ENCODE measurements at regions not wholly inside any gene's neighbourhood (a gene's known extent, or its start where the extent isn't known, plus 50 kb on each side); places are given as distances from the start of the nearest gene placed in this dataset.

DNA sequence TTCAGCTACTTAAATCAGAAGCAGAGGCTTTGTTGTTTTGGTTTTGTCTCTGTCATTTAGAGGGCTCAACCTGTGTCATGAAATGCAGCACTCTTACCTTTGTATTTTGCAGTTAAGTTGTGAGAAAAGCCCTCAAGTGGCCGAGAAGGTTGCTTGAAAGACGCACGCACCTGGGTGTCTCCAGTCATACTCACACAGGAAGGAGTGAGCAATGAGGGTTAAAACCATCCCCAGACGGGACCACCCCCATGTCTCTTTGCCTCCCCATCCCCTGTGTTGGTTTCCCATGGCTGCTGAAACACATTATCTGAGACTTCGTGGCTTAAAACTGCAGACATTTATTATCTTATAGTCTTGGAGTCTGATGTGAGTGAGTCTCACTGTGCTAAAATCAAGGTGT is 376.1 kb upstream of the CFAP20DC start:
- H3K4me3 ChIP-seq (ENCODE audit: low read length), result no peak overlapping the region
- peak; percentile 44 for DNase-seq (ENCODE audit: low read depth)
- TF ChIP-seq, protein P1, sequence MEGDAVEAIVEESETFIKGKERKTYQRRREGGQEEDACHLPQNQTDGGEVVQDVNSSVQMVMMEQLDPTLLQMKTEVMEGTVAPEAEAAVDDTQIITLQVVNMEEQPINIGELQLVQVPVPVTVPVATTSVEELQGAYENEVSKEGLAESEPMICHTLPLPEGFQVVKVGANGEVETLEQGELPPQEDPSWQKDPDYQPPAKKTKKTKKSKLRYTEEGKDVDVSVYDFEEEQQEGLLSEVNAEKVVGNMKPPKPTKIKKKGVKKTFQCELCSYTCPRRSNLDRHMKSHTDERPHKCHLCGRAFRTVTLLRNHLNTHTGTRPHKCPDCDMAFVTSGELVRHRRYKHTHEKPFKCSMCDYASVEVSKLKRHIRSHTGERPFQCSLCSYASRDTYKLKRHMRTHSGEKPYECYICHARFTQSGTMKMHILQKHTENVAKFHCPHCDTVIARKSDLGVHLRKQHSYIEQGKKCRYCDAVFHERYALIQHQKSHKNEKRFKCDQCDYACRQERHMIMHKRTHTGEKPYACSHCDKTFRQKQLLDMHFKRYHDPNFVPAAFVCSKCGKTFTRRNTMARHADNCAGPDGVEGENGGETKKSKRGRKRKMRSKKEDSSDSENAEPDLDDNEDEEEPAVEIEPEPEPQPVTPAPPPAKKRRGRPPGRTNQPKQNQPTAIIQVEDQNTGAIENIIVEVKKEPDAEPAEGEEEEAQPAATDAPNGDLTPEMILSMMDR (IDR thresholded peaks at IDR 0.05; ENCODE audit: insufficient read depth, low read depth, low read length, missing control alignments), result no peak

DNA sequence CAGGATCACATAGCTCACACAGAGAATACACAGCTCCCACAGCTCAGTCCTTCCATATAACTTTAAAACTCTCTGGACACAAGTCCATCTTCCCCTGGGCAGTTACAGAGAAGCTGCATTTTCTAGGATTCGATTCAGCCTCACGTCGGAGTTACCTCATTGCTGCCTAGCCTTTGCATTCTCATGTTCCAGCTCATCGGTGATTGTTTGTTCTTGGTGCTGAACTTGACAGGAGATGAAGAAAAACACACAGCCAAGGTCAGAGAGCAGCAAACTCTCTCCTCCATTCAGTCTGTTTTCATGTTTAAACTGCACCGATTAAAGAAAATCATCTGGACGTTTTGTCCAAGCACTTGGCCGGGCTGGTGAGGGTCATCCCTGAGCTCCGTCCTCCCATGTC is 375.5 kb upstream of the CFAP20DC start:
- H3K4me3 ChIP-seq (ENCODE audit: low read length), result no peak overlapping the region
- peak; percentile 90 for DNase-seq (ENCODE audit: low read depth)
- TF ChIP-seq, protein P1 (IDR thresholded peaks at IDR 0.05; ENCODE audit: insufficient read depth, low read depth, low read length, missing control alignments), result no peak

DNA sequence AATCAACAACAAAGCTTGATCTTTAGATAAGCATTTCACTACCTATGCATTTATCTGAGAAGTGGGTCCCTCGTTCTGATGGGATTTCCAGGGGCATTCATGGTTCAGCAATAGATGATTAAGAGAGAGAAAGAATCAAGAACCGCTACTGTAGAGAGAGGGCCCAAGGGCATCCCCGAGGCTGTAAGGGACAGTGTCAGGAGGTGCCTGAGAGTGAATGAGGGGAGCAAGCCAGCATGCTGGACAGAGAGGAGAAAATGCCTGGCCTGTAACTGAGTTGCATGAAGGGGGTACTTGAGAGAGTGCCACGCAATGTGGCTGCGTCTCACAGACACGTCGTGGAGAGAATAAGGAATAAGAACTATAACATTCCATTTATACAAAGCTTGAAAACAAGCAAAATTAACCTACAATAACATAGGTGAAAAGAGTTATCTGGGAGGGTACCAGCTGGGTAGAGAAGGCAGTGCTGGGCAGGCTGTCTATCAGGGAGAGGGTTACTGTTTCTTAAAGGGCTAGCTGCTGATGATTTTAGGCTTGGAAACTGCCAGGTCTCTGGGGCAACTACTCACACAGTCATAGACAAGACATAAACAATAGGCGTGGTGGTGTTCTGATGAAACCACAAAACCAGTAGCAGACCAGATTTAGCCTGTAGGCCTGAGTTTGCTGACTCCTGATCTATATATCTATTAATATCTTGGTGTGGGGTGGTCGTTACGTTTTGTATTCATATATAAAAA is 374.6 kb upstream of the CFAP20DC start:
- DNase-seq (ENCODE audit: low read depth), result peak; percentile 93
- TF ChIP-seq, protein P1 (IDR thresholded peaks at IDR 0.05; ENCODE audit: insufficient read depth, low read depth, low read length, missing control alignments), result no peak
- no peak overlapping the region for H3K4me3 ChIP-seq (ENCODE audit: low read length)

DNA sequence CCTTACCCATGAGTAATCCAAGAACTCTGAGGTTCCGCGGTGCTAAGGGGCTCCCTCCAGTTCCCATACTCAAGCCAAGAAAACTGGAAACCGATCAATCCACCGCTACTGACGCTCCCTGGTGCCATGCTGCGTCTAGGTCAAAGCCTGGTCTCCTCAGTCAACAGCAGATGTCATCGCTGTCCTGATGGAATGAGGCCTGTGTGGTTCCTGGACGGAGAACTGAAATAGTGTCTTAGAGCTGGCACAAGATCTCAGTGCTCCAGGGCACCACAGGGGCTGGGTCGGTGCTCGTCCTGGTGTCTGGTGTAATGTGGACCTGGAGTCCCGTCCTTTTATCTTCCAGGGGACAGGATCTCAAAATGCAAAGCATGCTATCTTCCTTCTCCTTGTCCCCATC is 373.9 kb upstream of the CFAP20DC start:
- TF ChIP-seq, protein P1 (IDR thresholded peaks at IDR 0.05; ENCODE audit: insufficient read depth, low read depth, low read length, missing control alignments), result no peak

DNA sequence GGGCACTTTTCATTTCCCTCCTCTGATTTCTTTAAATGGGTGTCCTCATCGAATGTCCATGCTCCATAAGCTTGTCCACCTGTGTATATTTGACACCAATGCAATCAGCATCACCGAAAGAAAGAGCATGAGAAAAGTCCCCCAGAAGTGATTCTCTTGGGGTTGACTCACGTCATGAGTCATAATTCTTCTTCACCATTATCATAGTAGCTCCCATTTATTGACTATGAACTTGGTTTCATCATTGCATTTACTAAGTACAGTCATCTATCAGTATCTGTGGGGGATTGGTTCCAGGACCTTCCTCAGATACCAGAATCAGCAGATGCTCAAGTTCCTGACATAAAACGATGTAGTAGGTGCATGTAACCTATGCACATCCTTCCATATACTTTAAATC is 372.5 kb upstream of the CFAP20DC start:
- H3K4me3 ChIP-seq (ENCODE audit: low read length), result no peak overlapping the region
- TF ChIP-seq, protein P1 (IDR thresholded peaks at IDR 0.05; ENCODE audit: insufficient read depth, low read depth, low read length, missing control alignments), result no peak
- peak; percentile 85 for DNase-seq (ENCODE audit: low read depth)

More for the DNA sequence above, 373.9 kb upstream of the CFAP20DC start:
- H3K4me3 ChIP-seq (ENCODE audit: low read length), result no peak overlapping the region
- no peak for DNase-seq (ENCODE audit: low read depth)

DNA sequence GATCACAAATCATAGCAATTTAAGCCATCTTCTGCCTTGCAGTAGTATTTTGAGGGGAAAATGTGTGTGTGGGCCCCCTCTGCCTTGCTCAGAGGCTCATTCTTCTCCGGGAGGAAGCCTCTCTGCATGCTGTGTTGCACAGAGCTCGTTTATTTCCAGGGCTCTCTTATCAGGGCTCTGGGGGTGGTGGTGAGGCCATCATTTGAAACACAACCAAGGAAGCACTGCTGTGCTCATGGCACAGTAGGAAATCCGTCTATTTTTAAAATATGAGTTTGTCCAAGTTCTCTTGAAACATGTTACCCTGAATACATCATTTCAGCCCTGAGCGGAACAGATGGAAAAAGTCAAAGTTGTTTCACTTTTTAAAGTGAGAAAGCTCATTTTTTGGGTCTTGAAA is 369.0 kb upstream of the CFAP20DC start:
- no peak overlapping the region for H3K4me3 ChIP-seq (ENCODE audit: low read length)
- TF ChIP-seq, protein P1 (IDR thresholded peaks at IDR 0.05; ENCODE audit: insufficient read depth, low read depth, low read length, missing control alignments), result no peak
- DNase-seq (ENCODE audit: low read depth), result no peak

DNA sequence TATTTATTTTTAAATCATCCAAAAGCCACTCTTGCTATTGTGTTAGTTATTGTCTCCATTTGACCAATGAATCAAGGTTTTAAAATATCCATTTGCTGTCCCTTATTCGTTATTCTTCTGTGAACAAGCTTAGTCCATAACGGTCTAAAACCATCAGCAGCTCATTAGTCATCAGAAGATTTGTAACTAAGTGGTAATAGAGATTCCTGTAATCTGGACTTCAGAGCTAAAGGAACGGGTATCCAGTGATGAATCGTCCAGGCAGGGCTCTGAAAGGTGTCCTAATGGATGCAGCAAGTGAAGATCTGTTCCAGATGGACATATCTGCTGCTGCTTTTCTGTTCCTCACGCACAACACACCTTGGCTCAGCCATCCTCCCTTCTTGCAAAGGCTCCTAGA is 362.7 kb upstream of the CFAP20DC start:
- H3K4me3 ChIP-seq (ENCODE audit: low read length), result no peak overlapping the region
- DNase-seq (ENCODE audit: low read depth), result peak; percentile 21
- TF ChIP-seq, protein P1 (IDR thresholded peaks at IDR 0.05; ENCODE audit: insufficient read depth, low read depth, low read length, missing control alignments), result no peak
